ENCODE measurements at regions not wholly inside any gene's neighbourhood (a gene's known extent, or its start where the extent isn't known, plus 50 kb on each side); places are given as distances from the start of the nearest gene placed in this dataset.

DNA sequence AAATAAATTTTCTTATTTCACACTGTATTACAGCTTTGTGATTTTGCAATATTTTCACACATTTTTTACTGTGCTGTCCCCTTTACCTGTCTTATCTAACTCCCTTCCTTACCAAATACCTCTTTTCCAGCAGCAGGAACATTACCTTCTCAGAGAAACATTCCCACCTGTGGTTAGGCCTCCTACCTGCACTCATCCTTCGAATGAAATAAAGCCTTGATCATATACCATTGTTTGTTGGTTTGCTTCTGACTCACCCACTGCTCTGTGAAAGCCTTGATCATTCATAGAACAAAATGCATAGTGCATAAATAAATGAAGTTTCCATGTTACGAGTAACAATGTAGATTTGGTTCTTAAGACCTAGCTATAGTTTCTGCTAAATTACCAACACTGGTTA is 256.3 kb downstream of the ARL4A start:
- TF ChIP-seq, protein P1, sequence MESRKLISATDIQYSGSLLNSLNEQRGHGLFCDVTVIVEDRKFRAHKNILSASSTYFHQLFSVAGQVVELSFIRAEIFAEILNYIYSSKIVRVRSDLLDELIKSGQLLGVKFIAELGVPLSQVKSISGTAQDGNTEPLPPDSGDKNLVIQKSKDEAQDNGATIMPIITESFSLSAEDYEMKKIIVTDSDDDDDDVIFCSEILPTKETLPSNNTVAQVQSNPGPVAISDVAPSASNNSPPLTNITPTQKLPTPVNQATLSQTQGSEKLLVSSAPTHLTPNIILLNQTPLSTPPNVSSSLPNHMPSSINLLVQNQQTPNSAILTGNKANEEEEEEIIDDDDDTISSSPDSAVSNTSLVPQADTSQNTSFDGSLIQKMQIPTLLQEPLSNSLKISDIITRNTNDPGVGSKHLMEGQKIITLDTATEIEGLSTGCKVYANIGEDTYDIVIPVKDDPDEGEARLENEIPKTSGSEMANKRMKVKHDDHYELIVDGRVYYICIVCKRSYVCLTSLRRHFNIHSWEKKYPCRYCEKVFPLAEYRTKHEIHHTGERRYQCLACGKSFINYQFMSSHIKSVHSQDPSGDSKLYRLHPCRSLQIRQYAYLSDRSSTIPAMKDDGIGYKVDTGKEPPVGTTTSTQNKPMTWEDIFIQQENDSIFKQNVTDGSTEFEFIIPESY (IDR thresholded peaks at IDR 0.05): no peak
- TF ChIP-seq, protein P2, sequence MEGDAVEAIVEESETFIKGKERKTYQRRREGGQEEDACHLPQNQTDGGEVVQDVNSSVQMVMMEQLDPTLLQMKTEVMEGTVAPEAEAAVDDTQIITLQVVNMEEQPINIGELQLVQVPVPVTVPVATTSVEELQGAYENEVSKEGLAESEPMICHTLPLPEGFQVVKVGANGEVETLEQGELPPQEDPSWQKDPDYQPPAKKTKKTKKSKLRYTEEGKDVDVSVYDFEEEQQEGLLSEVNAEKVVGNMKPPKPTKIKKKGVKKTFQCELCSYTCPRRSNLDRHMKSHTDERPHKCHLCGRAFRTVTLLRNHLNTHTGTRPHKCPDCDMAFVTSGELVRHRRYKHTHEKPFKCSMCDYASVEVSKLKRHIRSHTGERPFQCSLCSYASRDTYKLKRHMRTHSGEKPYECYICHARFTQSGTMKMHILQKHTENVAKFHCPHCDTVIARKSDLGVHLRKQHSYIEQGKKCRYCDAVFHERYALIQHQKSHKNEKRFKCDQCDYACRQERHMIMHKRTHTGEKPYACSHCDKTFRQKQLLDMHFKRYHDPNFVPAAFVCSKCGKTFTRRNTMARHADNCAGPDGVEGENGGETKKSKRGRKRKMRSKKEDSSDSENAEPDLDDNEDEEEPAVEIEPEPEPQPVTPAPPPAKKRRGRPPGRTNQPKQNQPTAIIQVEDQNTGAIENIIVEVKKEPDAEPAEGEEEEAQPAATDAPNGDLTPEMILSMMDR (IDR thresholded peaks at IDR 0.05; ENCODE audit: low read depth, low read length, missing input control): no peak
- no peak for TF ChIP-seq GABPA (IDR thresholded peaks at IDR 0.05 in 1 of 2, conservative IDR thresholded peaks at IDR 0.05 in 1 of 2)
- TF ChIP-seq RAD21 (IDR thresholded peaks at IDR 0.05): no peak
- TF ChIP-seq REST (IDR thresholded peaks at IDR 0.05): no peak
- no peak for TF ChIP-seq JUND (IDR thresholded peaks at IDR 0.05)
- no peak for TF ChIP-seq ATF3 (IDR thresholded peaks at IDR 0.05)
- TF ChIP-seq, protein P3, sequence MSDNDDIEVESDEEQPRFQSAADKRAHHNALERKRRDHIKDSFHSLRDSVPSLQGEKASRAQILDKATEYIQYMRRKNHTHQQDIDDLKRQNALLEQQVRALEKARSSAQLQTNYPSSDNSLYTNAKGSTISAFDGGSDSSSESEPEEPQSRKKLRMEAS (IDR thresholded peaks at IDR 0.05): no peak
- no peak for TF ChIP-seq EGR1 (IDR thresholded peaks at IDR 0.05; ENCODE audit: low read depth in 2 of 2)
- TF ChIP-seq TAF1 (conservative IDR thresholded peaks at IDR 0.05): no peak

Measured in liver (tissue), 3 donors.